IPS-11a (cell line): ENCODE measurements at regions not wholly inside any gene's neighbourhood (a gene's known extent, or its start where the extent isn't known, plus 50 kb on each side); places are given as distances from the start of the nearest gene placed in this dataset.
"Not testable (repeated sequence)": the region's sequence is repeated elsewhere in the genome, so short reads cannot be mapped to it uniquely, and the experiment has no call there.

Experiments
- H3K4me3 ChIP-seq: one replicate; pipeline ENCODE4 v1.5.1; 2013; ENCODE audit warnings: low read depth, low read length, control low read depth

- H3K4me3 ChIP-seq: no peak overlapping the region
Observed at GRCh38 chr2:64277101-64277849, 133.1 kb upstream of the PELI1 start.

GRCh38 chr2:64280812-64281211, 136.6 kb upstream of the PELI1 start:
- H3K4me3 ChIP-seq: not testable (repeated sequence)

GRCh38 chr2:64283006-64283570, 138.9 kb upstream of the PELI1 start:
- H3K4me3 ChIP-seq: no peak overlapping the region

- no peak overlapping the region for H3K4me3 ChIP-seq
Observed at GRCh38 chr2:64283641-64284361, 139.6 kb upstream of the PELI1 start.

- H3K4me3 ChIP-seq: no peak overlapping the region
Observed at GRCh38 chr2:64284751-64285150, 140.5 kb upstream of the PELI1 start.

GRCh38 chr2:64287202-64287740, 143.1 kb upstream of the PELI1 start:
- no peak overlapping the region for H3K4me3 ChIP-seq

- H3K4me3 ChIP-seq: no peak overlapping the region
Observed at GRCh38 chr2:64288321-64289193, 144.3 kb upstream of the PELI1 start.

GRCh38 chr2:64289251-64289650, 145.0 kb upstream of the PELI1 start:
- H3K4me3 ChIP-seq: no peak overlapping the region

GRCh38 chr2:64289737-64290136, 145.5 kb upstream of the PELI1 start:
- no peak overlapping the region for H3K4me3 ChIP-seq

- H3K4me3 ChIP-seq: no peak overlapping the region
Observed at GRCh38 chr2:64291181-64291580, 147.0 kb upstream of the PELI1 start.

GRCh38 chr2:64295326-64296139, 151.3 kb upstream of the PELI1 start:
- no peak overlapping the region for H3K4me3 ChIP-seq

GRCh38 chr2:64296140-64296480, 151.9 kb upstream of the PELI1 start:
- H3K4me3 ChIP-seq: no peak overlapping the region

- H3K4me3 ChIP-seq: no peak overlapping the region
Observed at GRCh38 chr2:64296695-64297346, 152.6 kb upstream of the PELI1 start.

GRCh38 chr2:64298161-64298560, 153.9 kb upstream of the PELI1 start:
- no peak overlapping the region for H3K4me3 ChIP-seq

GRCh38 chr2:64300066-64300465, 153.9 kb upstream of the LGALSL start:
- no peak overlapping the region for H3K4me3 ChIP-seq

GRCh38 chr2:64303250-64303649, 150.7 kb upstream of the LGALSL start:
- no peak overlapping the region for H3K4me3 ChIP-seq

- no peak overlapping the region for H3K4me3 ChIP-seq
Observed at GRCh38 chr2:64307421-64307820, 146.5 kb upstream of the LGALSL start.

GRCh38 chr2:64311191-64311910, 142.6 kb upstream of the LGALSL start:
- no peak overlapping the region for H3K4me3 ChIP-seq
